HG03135 (cell line): ENCODE measurements at regions not wholly inside any gene's neighbourhood (a gene's known extent, or its start where the extent isn't known, plus 50 kb on each side); places are given as distances from the start of the nearest gene placed in this dataset.
"Not testable (repeated sequence)": the region's sequence is repeated elsewhere in the genome, so short reads cannot be mapped to it uniquely, and the experiment has no call there.

Source experiments
- ATAC-seq: cut with Tn5 transposase; IDR thresholded peaks from one replicate; pipeline ENCODE4 v1.9.1; 2021; ENCODE audit warnings: mild to moderate bottlenecking, moderate library complexity; ENCODE audit not compliant: unreplicated experiment

GRCh38 chr10:131021246-131021895, 290.1 kb downstream of the TCERG1L start:
- ATAC-seq: no peak

DNA sequence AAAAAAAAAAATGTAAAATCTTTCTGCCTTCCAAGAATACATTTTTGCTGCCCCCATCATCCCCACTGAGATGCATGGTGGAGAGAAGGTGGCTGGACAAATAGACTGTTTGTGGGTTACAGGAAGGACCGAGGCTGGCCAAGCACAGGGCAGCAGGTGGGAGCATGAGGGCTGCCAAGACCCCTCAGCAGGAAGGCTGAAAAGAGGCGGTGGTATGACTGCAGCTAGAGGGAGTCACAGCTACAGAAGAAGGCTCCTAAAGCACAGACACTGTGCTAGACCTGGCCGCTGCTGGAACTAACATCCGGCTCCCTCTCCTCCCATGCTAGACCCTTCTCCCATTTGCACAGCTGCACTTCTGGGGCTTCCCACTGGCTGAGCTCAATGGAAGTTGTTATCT, 289.6 kb downstream of the TCERG1L start:
- no peak for ATAC-seq

DNA sequence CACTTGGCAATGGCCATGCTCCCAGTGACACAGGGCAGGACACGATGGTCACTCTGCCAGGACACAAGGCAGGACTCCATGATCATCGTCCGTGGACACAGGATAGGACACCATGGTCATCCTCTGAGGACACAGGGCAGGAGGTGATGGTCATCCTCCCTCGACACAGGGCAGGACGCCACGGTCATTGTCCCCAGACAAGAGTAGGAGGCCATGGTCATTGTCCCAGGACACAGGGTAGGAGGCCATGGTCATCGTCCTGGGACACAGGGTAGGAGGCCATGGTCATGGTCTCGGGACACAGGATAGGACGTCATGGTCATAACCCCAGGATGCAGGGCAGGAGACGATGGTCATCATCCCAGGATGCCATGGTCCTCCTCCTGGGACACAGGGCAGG, 289.2 kb downstream of the TCERG1L start:
- ATAC-seq: no peak

GRCh38 chr10:131022981-131023380, 288.5 kb downstream of the TCERG1L start:
- no peak for ATAC-seq

DNA sequence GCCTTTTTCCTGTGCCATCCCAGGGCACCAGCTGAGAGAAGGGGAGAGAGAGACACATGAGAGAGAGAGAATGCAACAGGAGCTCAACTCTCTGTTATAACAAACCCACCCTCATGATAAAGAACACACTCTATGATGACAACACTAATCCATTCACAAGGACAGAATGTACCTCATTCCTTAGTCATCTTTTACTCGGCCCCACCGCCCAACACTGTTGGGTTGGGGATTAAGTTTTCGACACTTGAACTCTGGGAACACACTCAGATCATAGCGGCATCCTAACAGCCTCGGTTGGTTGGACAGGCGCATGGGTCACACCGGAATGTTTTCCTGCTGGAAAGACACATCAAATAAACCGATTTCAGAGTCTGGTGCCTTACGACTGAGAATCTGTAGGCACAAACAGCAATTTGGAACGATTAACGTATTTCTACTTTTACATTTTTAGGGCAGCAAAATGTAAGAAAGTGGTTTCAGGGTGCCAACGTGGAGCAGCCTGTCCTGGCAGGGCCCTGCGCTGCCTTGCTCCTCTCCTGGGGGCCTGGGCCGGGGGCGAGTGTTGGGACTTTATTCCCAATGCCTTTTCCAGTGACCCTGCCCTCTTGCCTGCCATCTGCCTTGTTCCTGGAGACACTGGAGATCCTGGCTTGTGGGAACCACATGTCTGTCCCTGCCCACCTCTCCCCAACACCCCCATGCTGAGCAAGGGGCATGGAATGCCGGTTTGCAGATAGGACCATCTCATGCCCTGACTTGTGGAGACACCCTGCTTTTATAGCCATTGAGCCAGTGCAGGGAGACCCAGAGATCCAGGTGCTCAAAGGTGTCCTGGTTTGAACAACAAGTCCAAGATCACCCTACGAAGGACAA, 287.0 kb downstream of the TCERG1L start:
- ATAC-seq: no peak

GRCh38 chr10:131025333-131025732, 286.2 kb downstream of the TCERG1L start:
- no peak for ATAC-seq

DNA sequence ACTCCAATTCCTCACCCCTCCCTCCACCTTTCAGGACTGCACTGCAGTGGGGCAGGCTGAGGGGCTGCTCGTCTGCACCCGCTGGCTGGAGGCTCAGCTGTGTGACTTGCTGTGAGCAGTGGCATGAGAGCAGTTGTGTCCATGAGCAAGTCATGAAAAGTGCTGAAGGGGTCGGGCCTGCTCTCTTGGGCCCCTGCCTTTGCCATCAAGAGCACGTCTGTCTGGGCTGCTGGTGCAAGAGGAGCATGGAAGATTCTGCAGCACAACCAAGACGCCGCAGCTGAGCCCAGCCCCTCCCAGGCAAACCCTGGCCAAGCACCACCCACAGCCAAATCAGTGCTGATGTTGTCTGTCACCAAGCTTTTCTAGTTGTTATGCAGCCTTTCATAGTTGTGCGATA, 284.3 kb downstream of the TCERG1L start:
- no peak for ATAC-seq

DNA sequence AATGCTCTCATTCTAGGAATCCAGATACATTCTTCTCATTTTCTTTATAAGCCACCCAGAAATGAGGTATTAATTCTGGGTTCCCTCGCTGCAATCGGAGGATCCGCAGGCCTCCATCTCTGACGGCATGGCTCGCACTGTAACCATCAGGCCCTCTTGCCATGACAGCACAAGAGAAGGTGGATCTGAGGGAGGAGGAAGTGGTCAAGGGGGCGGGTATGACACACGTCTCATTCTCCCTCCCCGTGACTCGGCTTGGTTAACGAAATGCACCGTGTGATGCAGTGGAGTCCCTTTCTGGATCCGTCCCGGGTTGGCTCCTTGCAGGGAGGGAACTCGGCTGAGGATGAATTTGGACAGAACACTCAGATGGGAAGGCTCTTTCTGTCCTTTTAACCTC, 280.2 kb downstream of the TCERG1L start:
- ATAC-seq: no peak

DNA sequence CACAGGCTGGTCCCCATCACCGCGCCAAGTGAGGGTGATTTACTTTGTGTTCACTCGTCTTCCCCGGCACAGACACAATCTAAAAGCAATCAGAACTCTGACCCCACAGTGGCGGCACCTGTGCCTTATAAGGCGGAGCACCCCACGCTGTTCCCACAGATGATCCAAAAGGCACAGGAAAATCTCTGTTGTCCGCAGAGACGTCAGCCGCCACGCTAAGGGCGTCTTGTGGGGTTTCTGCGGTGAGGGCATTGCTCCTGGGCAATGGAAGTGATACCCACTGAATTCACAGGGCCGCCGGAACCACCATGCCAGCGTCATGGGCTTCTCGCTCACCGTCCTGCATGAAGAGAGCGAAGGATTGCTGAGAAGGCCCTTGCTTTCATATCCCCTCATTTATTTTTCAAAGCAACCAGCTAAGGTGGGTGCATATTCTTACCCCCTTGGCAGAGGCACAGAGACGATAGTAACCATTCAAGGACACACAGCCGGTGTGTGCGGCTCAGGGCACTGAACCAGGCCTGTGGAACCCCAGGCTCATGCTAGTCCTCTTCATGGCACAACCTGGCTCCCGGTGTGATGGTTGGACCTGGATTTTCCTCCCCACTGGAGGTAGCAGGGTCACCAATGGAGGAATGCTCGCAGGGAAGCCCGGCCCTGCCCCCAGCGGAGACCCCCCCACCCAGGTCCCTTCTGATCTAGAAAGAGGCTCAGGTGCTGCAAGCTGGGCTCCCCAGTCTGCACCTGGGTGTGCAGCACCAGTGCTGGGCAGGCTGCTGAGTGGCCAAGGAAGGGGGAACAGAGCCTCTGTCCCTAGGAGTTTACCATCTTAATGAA, 279.0 kb downstream of the TCERG1L start:
- ATAC-seq: no peak

GRCh38 chr10:131033166-131034085, 278.1 kb downstream of the TCERG1L start:
- ATAC-seq: no peak

GRCh38 chr10:131034451-131034850, 277.1 kb downstream of the TCERG1L start:
- ATAC-seq: no peak

DNA sequence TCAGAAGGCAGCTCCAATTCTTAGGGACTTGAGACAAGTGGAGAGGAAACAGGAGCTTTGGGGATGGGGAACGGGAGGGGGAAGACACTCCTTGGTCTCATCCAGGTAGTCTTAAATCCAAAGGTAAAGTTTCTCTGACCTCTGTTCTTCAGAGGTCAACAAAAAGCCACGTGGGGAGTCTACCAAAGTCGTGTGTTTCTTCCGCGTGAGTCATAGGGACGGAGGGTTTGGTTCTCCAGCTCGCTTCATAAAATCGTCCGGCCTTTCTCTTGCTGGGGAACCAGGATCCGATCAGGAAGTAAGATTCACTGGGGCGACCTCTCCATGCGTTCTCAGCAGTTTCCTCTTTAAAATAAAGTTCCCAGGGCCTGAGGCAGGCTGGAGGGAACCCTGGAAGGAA, 275.7 kb downstream of the TCERG1L start:
- no peak for ATAC-seq

DNA sequence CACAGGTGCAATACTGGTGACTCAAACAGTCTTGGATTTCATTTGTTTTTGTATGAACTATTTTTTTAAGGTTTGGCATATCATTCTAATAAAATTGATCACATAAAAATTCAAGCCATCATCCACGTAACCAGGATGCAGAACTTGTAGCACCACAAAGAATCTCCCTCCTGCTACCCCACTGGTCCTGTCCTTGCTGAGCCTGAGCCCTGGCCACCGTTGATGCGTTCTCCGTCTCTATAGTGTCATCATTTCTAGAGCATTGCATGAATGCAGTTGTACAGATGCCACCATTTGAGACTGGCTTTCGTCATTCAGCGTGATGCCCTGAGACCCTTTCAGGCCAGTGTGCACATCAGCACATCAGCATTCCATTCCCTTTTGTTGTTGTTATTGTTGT, 273.5 kb downstream of the TCERG1L start:
- ATAC-seq: no peak

DNA sequence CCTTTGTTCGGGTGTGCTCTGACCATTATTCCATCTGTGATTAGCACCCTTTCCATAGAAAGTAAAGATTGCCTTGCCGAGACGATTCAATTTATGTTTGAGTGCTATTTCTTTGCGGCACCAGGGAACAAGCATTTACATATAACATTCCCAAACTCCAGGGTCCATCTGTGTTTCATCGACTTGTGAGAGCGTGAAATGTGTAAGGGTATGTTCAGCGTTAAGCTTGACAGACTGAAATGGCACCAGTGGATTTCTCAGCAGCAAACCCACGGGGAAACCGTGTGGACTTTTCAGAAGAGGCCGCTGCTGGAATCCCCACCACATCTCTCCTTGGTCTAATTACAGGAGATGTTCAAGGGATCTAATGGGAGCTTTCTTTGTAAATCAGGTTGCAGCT, 270.5 kb downstream of the TCERG1L start:
- ATAC-seq: no peak

DNA sequence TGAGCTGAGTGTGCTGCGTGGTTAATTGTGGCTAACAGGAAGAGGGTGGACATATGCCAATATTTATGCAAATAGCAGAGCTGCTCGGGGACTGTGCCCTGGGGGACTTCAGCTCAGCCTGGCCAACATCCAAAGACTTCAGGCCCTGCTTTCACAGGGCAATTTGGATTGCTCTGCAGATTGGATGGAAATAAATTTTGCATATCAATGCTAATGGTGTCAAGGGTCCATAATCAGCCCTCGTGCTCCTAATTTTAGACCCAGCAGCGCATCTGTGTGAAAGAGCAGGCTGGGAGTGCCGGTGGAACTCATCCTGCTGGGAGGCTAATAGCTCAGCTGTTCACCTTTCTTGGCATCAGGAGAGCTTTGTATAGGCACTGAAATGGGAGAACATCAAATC, 270.1 kb downstream of the TCERG1L start:
- ATAC-seq: no peak

DNA sequence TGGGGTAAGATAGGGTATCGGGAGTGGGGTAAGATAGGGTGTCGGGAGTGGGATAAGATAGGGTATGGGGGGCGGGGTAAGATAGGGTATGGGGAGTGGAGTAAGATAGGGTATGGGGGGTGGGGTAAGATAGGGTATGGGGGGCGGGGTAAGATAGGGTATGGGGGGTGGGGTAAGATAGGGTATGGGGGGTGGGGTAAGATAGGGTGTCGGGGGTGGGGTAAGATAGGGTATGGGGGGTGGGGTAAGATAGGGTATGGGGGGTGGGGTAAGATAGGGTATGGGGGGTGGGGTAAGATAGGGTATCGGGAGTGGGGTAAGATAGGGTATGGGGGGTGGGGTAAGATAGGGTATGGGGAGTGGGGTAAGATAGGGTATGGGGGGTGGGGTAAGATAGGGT, 269.5 kb downstream of the TCERG1L start:
- ATAC-seq: not testable (repeated sequence)
